GM12873 (cell line): ENCODE measurements at regions not wholly inside any gene's neighbourhood (a gene's known extent, or its start where the extent isn't known, plus 50 kb on each side); places are given as distances from the start of the nearest gene placed in this dataset.

Source experiments
- CTCF ChIP-seq: IDR thresholded peaks from 2 replicates; pipeline ENCODE4 v1.5.1; 2012; ENCODE audit warnings: low read depth, mild to moderate bottlenecking, moderate library complexity, low read length, control low read depth; ENCODE audit not compliant: insufficient read depth; ENCODE audit errors: missing control alignments

DNA sequence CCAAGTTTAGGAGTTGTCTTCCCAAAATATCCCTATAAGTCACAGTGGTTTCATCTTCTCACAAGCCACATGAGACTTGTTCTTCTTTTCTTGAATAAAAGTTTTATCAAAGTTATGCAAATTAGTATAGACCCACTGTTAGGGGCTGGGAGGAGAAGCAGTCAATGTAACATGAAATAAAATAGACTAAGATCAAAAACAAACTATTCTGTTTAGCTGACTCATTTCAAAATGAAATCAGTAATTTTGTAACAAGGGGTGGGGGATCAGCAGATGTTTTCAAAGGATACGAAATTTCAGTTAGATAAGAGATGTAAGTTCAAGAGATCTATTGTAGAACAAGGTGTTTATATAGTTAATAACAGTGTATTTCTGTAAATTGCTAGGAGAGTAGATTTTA is 339.6 kb upstream of the PRDM1 start:
- no peak for TF ChIP-seq CTCF

DNA sequence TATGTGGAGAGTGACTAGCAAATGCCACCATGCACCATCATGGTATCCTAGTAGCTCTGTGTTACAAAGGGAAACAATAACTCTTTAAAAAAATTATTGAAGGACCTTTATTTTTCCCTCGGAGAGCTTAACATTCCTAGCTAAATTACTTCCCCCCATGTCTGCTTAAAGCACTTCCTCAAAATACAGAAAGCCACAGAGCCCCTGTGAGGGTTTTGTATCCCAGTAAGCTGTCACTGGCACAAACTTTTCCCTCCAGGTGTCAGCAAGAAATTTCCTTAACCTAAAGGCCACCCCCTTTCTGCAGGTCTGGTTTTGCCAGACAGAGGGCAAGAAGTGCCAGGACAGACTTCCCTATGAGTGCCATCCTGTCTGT is 340.0 kb upstream of the PRDM1 start:
- no peak for TF ChIP-seq CTCF

GRCh38 chr6:105745464-105746129 is 340.5 kb upstream of the PRDM1 start:
- no peak for TF ChIP-seq CTCF

DNA sequence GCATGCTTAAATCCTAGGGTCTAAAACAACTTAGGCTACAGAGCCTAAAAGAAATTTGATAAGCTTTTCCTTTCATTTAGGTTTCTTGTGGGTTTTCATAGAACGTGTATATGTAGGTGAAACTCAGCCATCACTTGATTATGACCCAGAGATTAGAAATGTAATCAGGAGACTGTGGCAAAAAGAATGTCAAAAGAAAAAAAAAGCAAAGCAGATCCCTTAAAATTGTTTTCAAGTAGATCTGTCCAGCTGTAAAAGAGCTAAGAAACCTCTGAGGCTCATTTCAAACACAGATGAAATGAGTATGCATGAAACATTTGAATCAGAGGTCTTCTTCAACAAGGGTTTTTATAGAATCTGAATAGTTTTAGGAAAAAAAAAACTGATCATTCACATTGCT is 341.3 kb upstream of the PRDM1 start:
- TF ChIP-seq CTCF = no peak

- no peak for TF ChIP-seq CTCF
Observed at GRCh38 chr6:105740946-105741645, 338.2 kb upstream of the PREP start.

GRCh38 chr6:105739764-105740163 is 336.9 kb upstream of the PREP start:
- TF ChIP-seq CTCF = no peak

GRCh38 chr6:105733556-105734162 is 330.8 kb upstream of the PREP start:
- TF ChIP-seq CTCF = peak; percentile 58
